NB4 (cell line): ENCODE measurements at regions not wholly inside any gene's neighbourhood (a gene's known extent, or its start where the extent isn't known, plus 50 kb on each side); places are given as distances from the start of the nearest gene placed in this dataset.
"Not testable (repeated sequence)": the region's sequence is repeated elsewhere in the genome, so short reads cannot be mapped to it uniquely, and the experiment has no call there.

Experiments
- MYC ChIP-seq: IDR thresholded peaks from 2 replicates; pipeline ENCODE4 v1.6.1; 2011; ENCODE audit warnings: low read depth, low read length
- TF ChIP-seq, protein P1 (sequence below): IDR thresholded peaks from one replicate; pipeline ENCODE4 v1.5.1; 2012; ENCODE audit warnings: low read depth, low read length

DNA sequence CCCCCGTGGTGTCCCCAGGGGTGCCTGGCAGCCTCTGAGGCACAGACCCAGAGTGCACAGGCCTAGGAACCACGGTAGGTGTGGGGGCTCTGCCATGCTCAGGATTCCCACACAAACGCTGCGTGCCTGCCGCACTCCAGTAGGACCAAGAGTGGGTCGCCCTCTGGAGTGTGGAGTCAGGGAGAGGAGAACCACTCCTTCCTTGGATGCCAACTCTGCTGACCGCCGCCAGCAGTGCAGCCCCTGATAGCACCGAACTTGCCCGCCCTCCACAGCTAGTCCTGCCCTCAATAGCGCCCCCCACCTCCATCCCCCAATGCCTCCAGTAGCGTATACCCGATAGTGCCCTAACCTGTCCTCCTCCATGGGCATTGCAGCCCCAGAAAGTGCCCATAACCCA lies 402.0 kb downstream of the ZNF33B start:
- not testable (repeated sequence) for TF ChIP-seq MYC
- TF ChIP-seq, protein P1, sequence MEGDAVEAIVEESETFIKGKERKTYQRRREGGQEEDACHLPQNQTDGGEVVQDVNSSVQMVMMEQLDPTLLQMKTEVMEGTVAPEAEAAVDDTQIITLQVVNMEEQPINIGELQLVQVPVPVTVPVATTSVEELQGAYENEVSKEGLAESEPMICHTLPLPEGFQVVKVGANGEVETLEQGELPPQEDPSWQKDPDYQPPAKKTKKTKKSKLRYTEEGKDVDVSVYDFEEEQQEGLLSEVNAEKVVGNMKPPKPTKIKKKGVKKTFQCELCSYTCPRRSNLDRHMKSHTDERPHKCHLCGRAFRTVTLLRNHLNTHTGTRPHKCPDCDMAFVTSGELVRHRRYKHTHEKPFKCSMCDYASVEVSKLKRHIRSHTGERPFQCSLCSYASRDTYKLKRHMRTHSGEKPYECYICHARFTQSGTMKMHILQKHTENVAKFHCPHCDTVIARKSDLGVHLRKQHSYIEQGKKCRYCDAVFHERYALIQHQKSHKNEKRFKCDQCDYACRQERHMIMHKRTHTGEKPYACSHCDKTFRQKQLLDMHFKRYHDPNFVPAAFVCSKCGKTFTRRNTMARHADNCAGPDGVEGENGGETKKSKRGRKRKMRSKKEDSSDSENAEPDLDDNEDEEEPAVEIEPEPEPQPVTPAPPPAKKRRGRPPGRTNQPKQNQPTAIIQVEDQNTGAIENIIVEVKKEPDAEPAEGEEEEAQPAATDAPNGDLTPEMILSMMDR: not testable (repeated sequence)
